ENCODE measurements at regions not wholly inside any gene's neighbourhood (a gene's known extent, or its start where the extent isn't known, plus 50 kb on each side); places are given as distances from the start of the nearest gene placed in this dataset.

GRCh38 chr4:138911909-138912703 is 103.5 kb upstream of the NOCT start:
- Mint-ChIP-seq H3K4me3 (no peak overlapping the region), H3K36me3 (ENCODE audit: low read depth) (no peaks in the 10 kb centered on the region), H3K27me3 (no peaks in the 10 kb centered on the region), H3K9me3 (no peaks in the 10 kb centered on the region), H3K4me1 (ENCODE audit: low read depth) (no peaks in the 10 kb centered on the region), H3K27ac (no peak overlapping the region)
- no peak for DNase-seq

- H3K36me3 Mint-ChIP-seq (ENCODE audit: low read depth), result no peaks in the 10 kb centered on the region
- H3K4me1 Mint-ChIP-seq (ENCODE audit: low read depth), result no peaks in the 10 kb centered on the region
- no peak for DNase-seq
- no peaks in the 10 kb centered on the region for H3K9me3 Mint-ChIP-seq
- H3K27me3 Mint-ChIP-seq, result no peaks in the 10 kb centered on the region
- H3K27ac Mint-ChIP-seq, result no peak overlapping the region
- H3K4me3 Mint-ChIP-seq, result no peak overlapping the region
These were observed 104.7 kb upstream of the NOCT start for GRCh38 chr4:138910914-138911336.

GRCh38 chr4:138910195-138910913 is 105.2 kb upstream of the NOCT start:
- no peak overlapping the region for H3K27ac Mint-ChIP-seq
- no peaks in the 10 kb centered on the region for H3K9me3 Mint-ChIP-seq

GRCh38 chr4:138909587-138909986 is 106.0 kb upstream of the NOCT start:
- Mint-ChIP-seq H3K4me1 (ENCODE audit: low read depth) (no peaks in the 10 kb centered on the region), H3K4me3 (no peak overlapping the region), H3K27ac (no peak overlapping the region), H3K9me3 (no peaks in the 10 kb centered on the region), H3K36me3 (ENCODE audit: low read depth) (no peaks in the 10 kb centered on the region), H3K27me3 (no peaks in the 10 kb centered on the region)
- no peak for DNase-seq

More at GRCh38 chr4:138910195-138910913, 105.2 kb upstream of the NOCT start:
- no peak for DNase-seq
- no peaks in the 10 kb centered on the region for H3K27me3 Mint-ChIP-seq
- no peaks in the 10 kb centered on the region for H3K36me3 Mint-ChIP-seq (ENCODE audit: low read depth)
- H3K4me1 Mint-ChIP-seq (ENCODE audit: low read depth), result no peaks in the 10 kb centered on the region
- H3K4me3 Mint-ChIP-seq, result no peak overlapping the region

GRCh38 chr4:138908134-138908533 is 107.4 kb upstream of the NOCT start:
- H3K36me3 Mint-ChIP-seq (ENCODE audit: low read depth), result no peaks in the 10 kb centered on the region
- no peaks in the 10 kb centered on the region for H3K27me3 Mint-ChIP-seq
- H3K4me1 Mint-ChIP-seq (ENCODE audit: low read depth), result no peaks in the 10 kb centered on the region
- H3K4me3 Mint-ChIP-seq, result no peak overlapping the region
- no peak overlapping the region for H3K27ac Mint-ChIP-seq
- H3K9me3 Mint-ChIP-seq, result no peaks in the 10 kb centered on the region
- DNase-seq, result no peak

GRCh38 chr4:138907174-138907573 is 108.4 kb upstream of the NOCT start:
- Mint-ChIP-seq H3K4me1 (ENCODE audit: low read depth) (no peaks in the 10 kb centered on the region), H3K4me3 (no peak overlapping the region)

GRCh38 chr4:138904793-138905192 is 110.8 kb upstream of the NOCT start:
- no peak overlapping the region for H3K4me3 Mint-ChIP-seq
- H3K27me3 Mint-ChIP-seq, result no peaks in the 10 kb centered on the region
- H3K36me3 Mint-ChIP-seq (ENCODE audit: low read depth), result no peaks in the 10 kb centered on the region
- no peak for DNase-seq
- H3K9me3 Mint-ChIP-seq, result no peaks in the 10 kb centered on the region
- no peaks in the 10 kb centered on the region for H3K4me1 Mint-ChIP-seq (ENCODE audit: low read depth)
- no peak overlapping the region for H3K27ac Mint-ChIP-seq

More at GRCh38 chr4:138907174-138907573, 108.4 kb upstream of the NOCT start:
- H3K27ac Mint-ChIP-seq, result no peak overlapping the region
- DNase-seq, result no peak
- no peaks in the 10 kb centered on the region for H3K27me3 Mint-ChIP-seq
- H3K9me3 Mint-ChIP-seq, result no peaks in the 10 kb centered on the region
- H3K36me3 Mint-ChIP-seq (ENCODE audit: low read depth), result no peaks in the 10 kb centered on the region

GRCh38 chr4:138903185-138903584 is 112.4 kb upstream of the NOCT start:
- no peaks in the 10 kb centered on the region for H3K4me1 Mint-ChIP-seq (ENCODE audit: low read depth)

GRCh38 chr4:138902705-138903104 is 112.9 kb upstream of the NOCT start:
- peaks cover 3% of the 10 kb centered on the region for H3K4me1 Mint-ChIP-seq (ENCODE audit: low read depth)
- H3K27ac Mint-ChIP-seq, result no peak overlapping the region
- DNase-seq, result no peak
- H3K27me3 Mint-ChIP-seq, result no peaks in the 10 kb centered on the region
- H3K4me3 Mint-ChIP-seq, result no peak overlapping the region
- H3K9me3 Mint-ChIP-seq, result no peaks in the 10 kb centered on the region
- no peaks in the 10 kb centered on the region for H3K36me3 Mint-ChIP-seq (ENCODE audit: low read depth)

More at GRCh38 chr4:138903185-138903584, 112.4 kb upstream of the NOCT start:
- no peaks in the 10 kb centered on the region for H3K27me3 Mint-ChIP-seq
- H3K4me3 Mint-ChIP-seq, result no peak overlapping the region
- no peaks in the 10 kb centered on the region for H3K9me3 Mint-ChIP-seq
- no peak for DNase-seq
- no peak overlapping the region for H3K27ac Mint-ChIP-seq
- no peaks in the 10 kb centered on the region for H3K36me3 Mint-ChIP-seq (ENCODE audit: low read depth)

GRCh38 chr4:138901177-138901576 is 114.4 kb upstream of the NOCT start:
- no peak overlapping the region for H3K4me3 Mint-ChIP-seq

GRCh38 chr4:138899999-138900398 is 115.6 kb upstream of the NOCT start:
- H3K9me3 Mint-ChIP-seq, result no peaks in the 10 kb centered on the region
- H3K36me3 Mint-ChIP-seq (ENCODE audit: low read depth), result no peaks in the 10 kb centered on the region
- H3K27me3 Mint-ChIP-seq, result peaks cover 11% of the 10 kb centered on the region
- no peak overlapping the region for H3K27ac Mint-ChIP-seq
- no peak for DNase-seq
- peaks cover 6% of the 10 kb centered on the region for H3K4me1 Mint-ChIP-seq (ENCODE audit: low read depth)
- no peak overlapping the region for H3K4me3 Mint-ChIP-seq

More at GRCh38 chr4:138901177-138901576, 114.4 kb upstream of the NOCT start:
- Mint-ChIP-seq H3K4me1 (ENCODE audit: low read depth) (peaks cover 6% of the 10 kb centered on the region), H3K27ac (no peak overlapping the region), H3K9me3 (no peaks in the 10 kb centered on the region), H3K27me3 (peaks cover 5% of the 10 kb centered on the region), H3K36me3 (ENCODE audit: low read depth) (no peaks in the 10 kb centered on the region)
- no peak for DNase-seq

- Mint-ChIP-seq H3K9me3 (no peaks in the 10 kb centered on the region), H3K27me3 (peaks cover 11% of the 10 kb centered on the region), H3K27ac (no peak overlapping the region), H3K4me3 (no peak overlapping the region), H3K4me1 (ENCODE audit: low read depth) (peaks cover 9% of the 10 kb centered on the region), H3K36me3 (ENCODE audit: low read depth) (no peaks in the 10 kb centered on the region)
- DNase-seq, result no peak
These were observed 117.3 kb upstream of the NOCT start for GRCh38 chr4:138898282-138898681.

GRCh38 chr4:138897811-138898226 is 117.8 kb upstream of the NOCT start:
- no peaks in the 10 kb centered on the region for H3K36me3 Mint-ChIP-seq (ENCODE audit: low read depth)
- no peaks in the 10 kb centered on the region for H3K9me3 Mint-ChIP-seq
- peaks cover 11% of the 10 kb centered on the region for H3K27me3 Mint-ChIP-seq
- no peak overlapping the region for H3K4me3 Mint-ChIP-seq
- no peak for DNase-seq
- peaks cover 9% of the 10 kb centered on the region for H3K4me1 Mint-ChIP-seq (ENCODE audit: low read depth)
- H3K27ac Mint-ChIP-seq, result no peak overlapping the region

- peaks cover 21% of the 10 kb centered on the region for H3K4me1 Mint-ChIP-seq (ENCODE audit: low read depth)
These were observed 120.9 kb upstream of the NOCT start for GRCh38 chr4:138894709-138895108.

GRCh38 chr4:138894011-138894410 is 121.6 kb upstream of the NOCT start:
- Mint-ChIP-seq H3K27ac (no peak overlapping the region), H3K9me3 (no peaks in the 10 kb centered on the region), H3K36me3 (ENCODE audit: low read depth) (no peaks in the 10 kb centered on the region), H3K4me3 (no peak overlapping the region), H3K4me1 (ENCODE audit: low read depth) (peaks cover 21% of the 10 kb centered on the region), H3K27me3 (peaks cover 28% of the 10 kb centered on the region)
- DNase-seq, result no peak

More at GRCh38 chr4:138894709-138895108, 120.9 kb upstream of the NOCT start:
- no peaks in the 10 kb centered on the region for H3K36me3 Mint-ChIP-seq (ENCODE audit: low read depth)
- DNase-seq, result no peak
- H3K4me3 Mint-ChIP-seq, result no peak overlapping the region
- no peaks in the 10 kb centered on the region for H3K9me3 Mint-ChIP-seq
- no peak overlapping the region for H3K27ac Mint-ChIP-seq
- peaks cover 22% of the 10 kb centered on the region for H3K27me3 Mint-ChIP-seq
